GM23338 (cell line): ENCODE measurements at regions not wholly inside any gene's neighbourhood (a gene's known extent, or its start where the extent isn't known, plus 50 kb on each side); places are given as distances from the start of the nearest gene placed in this dataset.

Source experiments
- EZH2 ChIP-seq: fragments of 200-600 bp; sonication (generic); IDR thresholded peaks from one replicate; pipeline ENCODE4 v1.8.0; 2017; ENCODE audit warnings: antibody characterized with exemption, mild to moderate bottlenecking, low read depth; ENCODE audit not compliant: unreplicated experiment
- EZH2phosphoT487 ChIP-seq: fragments of 200-600 bp; sonication (generic); IDR thresholded peaks from one replicate; pipeline ENCODE4 v1.8.1; 2018; ENCODE audit warnings: antibody characterized with exemption; ENCODE audit not compliant: unreplicated experiment
- TF ChIP-seq, protein P1 (sequence below), 2 experiments: fragments of 200-600 bp in 1 of 2; sonication (generic) in 1 of 2; conservative IDR thresholded peaks; 2 replicates each; pipeline versions ENCODE4 v1.5.1 to v1.6.1; 2016 to 2017; ENCODE audit warnings: antibody characterized with exemption in 2 of 2, low read depth in 2 of 2, mild to moderate bottlenecking in 2 of 2, moderate library complexity in 1 of 2

DNA sequence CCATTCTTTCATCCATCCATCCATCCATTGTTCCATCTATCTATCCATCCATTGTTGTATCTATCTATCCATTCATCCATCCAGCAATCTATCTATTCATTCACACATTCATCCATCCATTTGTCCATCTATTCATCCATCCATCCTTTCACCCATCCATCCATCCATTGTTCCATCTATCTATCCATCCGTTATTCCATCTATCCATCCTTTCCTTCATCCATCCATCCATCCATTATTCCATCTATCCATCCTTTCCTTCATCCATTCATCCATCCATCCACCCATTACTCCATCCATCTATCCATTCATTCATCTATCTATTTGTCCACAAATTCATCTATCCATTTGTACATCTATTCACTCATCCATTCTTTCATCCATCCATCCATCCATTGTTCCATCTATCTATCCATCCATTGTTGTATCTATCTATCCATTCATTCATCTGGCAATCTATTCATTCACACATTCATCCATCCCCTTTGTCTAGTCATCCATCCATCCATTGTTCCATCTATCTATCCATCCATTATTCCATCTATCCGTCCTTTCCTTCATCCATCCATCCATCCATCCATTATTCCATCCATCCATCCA, 65.9 kb upstream of the ANO1 start:
- TF ChIP-seq, protein P1, sequence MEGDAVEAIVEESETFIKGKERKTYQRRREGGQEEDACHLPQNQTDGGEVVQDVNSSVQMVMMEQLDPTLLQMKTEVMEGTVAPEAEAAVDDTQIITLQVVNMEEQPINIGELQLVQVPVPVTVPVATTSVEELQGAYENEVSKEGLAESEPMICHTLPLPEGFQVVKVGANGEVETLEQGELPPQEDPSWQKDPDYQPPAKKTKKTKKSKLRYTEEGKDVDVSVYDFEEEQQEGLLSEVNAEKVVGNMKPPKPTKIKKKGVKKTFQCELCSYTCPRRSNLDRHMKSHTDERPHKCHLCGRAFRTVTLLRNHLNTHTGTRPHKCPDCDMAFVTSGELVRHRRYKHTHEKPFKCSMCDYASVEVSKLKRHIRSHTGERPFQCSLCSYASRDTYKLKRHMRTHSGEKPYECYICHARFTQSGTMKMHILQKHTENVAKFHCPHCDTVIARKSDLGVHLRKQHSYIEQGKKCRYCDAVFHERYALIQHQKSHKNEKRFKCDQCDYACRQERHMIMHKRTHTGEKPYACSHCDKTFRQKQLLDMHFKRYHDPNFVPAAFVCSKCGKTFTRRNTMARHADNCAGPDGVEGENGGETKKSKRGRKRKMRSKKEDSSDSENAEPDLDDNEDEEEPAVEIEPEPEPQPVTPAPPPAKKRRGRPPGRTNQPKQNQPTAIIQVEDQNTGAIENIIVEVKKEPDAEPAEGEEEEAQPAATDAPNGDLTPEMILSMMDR (conservative IDR thresholded peaks at IDR 0.05; ENCODE audit: low read depth in 2 of 2): no peak
- TF ChIP-seq EZH2phosphoT487 (no peak), EZH2 (no peak)
